GM12878 (cell line): ENCODE measurements at regions not wholly inside any gene's neighbourhood (a gene's known extent, or its start where the extent isn't known, plus 50 kb on each side); places are given as distances from the start of the nearest gene placed in this dataset.

Source experiments
- ATAC-seq: fragments of 200-7000 bp; cut with Tn5 transposase; 3 replicates; pipeline ENCODE4 v1.9.1; 2020; ENCODE audit warnings: mild to moderate bottlenecking, moderate library complexity
- BruUV-seq: library from RNA; stranded (reverse); fragments of 400-500 nt; replicated peaks from 2 replicates; lab custom pipeline; 2021; lab: Mats Ljungman, UMichigan
- CTCF ChIA-PET: fragments of 300-600 bp; sonication (Branson Sonifier 250); formaldehyde crosslinking; extraction: SDS; loops from one replicate; lab custom pipeline; 2021; ENCODE audit warnings: inconsistent platforms; lab: Yijun Ruan, JAX
- POLR2A ChIA-PET: fragments of 350-600 bp; formaldehyde crosslinking; extraction: SDS; loops from one replicate; lab custom pipeline; 2021; ENCODE audit warnings: inconsistent platforms; lab: Charles Lee
- RAD21 ChIA-PET: fragments of 300-600 bp; sonication (Branson Sonifier 250); formaldehyde crosslinking; loops from one replicate; lab custom pipeline; 2023; ENCODE audit warnings: antibody characterized with exemption; ENCODE audit not compliant: unreplicated experiment; lab: Charles Lee
- SMC1A ChIA-PET: fragments of 300-600 bp; sonication (Branson Sonifier 250); formaldehyde crosslinking; loops from one replicate; lab custom pipeline; 2023; ENCODE audit not compliant: unreplicated experiment, uncharacterized antibody; lab: Charles Lee
- DNase-seq: peaks from one replicate; pipeline ENCODE4 v3.0.0-alpha.2; 2011; ENCODE audit warnings: low read depth, low spot score
- FAIRE-seq: peaks from 3 replicates; lab custom pipeline; 2011; peaks lifted over from hg19 to GRCh38; lab: Jason Lieb, UNC
- H2AFZ ChIP-seq: 2 replicates; pipeline ENCODE4 v1.6.0; 2011; ENCODE audit warnings: low read depth, low read length, control low read depth; ENCODE audit not compliant: control insufficient read depth
- H3K27ac ChIP-seq: 2 replicates; pipeline ENCODE4 v1.5.1; 2011; ENCODE audit warnings: control low read depth; ENCODE audit not compliant: control insufficient read depth, insufficient read depth
- H3K27me3 ChIP-seq, 2 experiments: replicated peaks in 1 of 2; 2 replicates each; pipeline versions ENCODE4 v1.6.0 to v1.6.1; 2011; ENCODE audit warnings: low read length in 1 of 2; ENCODE audit not compliant: control insufficient read depth in 2 of 2, insufficient read depth in 2 of 2
- H3K36me3 ChIP-seq, 2 experiments: 2 replicates each; pipeline ENCODE4 v1.5.1; 2011; ENCODE audit warnings: low read length in 1 of 2; ENCODE audit not compliant: control insufficient read depth in 2 of 2, insufficient read depth in 2 of 2
- H3K4me1 ChIP-seq: 2 replicates; pipeline ENCODE4 v1.6.1; 2011; ENCODE audit warnings: mild to moderate bottlenecking, low read length, moderate library complexity, mixed read lengths; ENCODE audit not compliant: control insufficient read depth, insufficient read depth
- H3K4me2 ChIP-seq: 2 replicates; pipeline ENCODE4 v1.6.0; 2011; ENCODE audit warnings: control low read depth; ENCODE audit not compliant: control insufficient read depth, insufficient read depth
- H3K4me3 ChIP-seq: fragments of 200-600 bp; sonication (generic); 2 replicates; pipeline ENCODE4 v1.5.1; 2016
- H3K79me2 ChIP-seq: 2 replicates; pipeline ENCODE4 v1.6.0; 2011; ENCODE audit warnings: low read length; ENCODE audit not compliant: control insufficient read depth, insufficient read depth
- H3K9ac ChIP-seq: 2 replicates; pipeline ENCODE4 v1.8.0; 2011; ENCODE audit warnings: low read length, control low read depth, mixed read lengths; ENCODE audit not compliant: control insufficient read depth, insufficient read depth
- H3K9me3 ChIP-seq: replicated peaks from 3 replicates; pipeline ENCODE4 v1.5.1; 2011; ENCODE audit warnings: mild to moderate bottlenecking, low read length; ENCODE audit not compliant: control insufficient read depth, insufficient read depth
- H4K20me1 ChIP-seq: 2 replicates; pipeline ENCODE4 v1.6.0; 2011; ENCODE audit not compliant: control insufficient read depth, insufficient read depth
- BRCA1 ChIP-seq: IDR thresholded peaks from 2 replicates; pipeline ENCODE4 v1.6.1; 2011; ENCODE audit warnings: low read depth, low read length, improper control_type of control experiment
- FOS ChIP-seq: IDR thresholded peaks from 3 replicates; pipeline ENCODE4 v1.6.1; 2011; ENCODE audit warnings: borderline replicate concordance; ENCODE audit not compliant: insufficient read length; ENCODE audit errors: extremely low read depth
- HDAC2 ChIP-seq: fragments of 200-600 bp; sonication (generic); IDR thresholded peaks from 2 replicates; pipeline ENCODE4 v1.6.1; 2017
- RB1 ChIP-seq: fragments of 450-650 bp; formaldehyde crosslinking; IDR thresholded peaks from 2 replicates; pipeline ENCODE4 v1.6.1; 2017; ENCODE audit warnings: mild to moderate bottlenecking, borderline replicate concordance
- RCOR1 ChIP-seq: conservative IDR thresholded peaks from 2 replicates; pipeline ENCODE4 v1.6.1; 2012; ENCODE audit warnings: low read depth, low read length, improper control_type of control experiment
- SMAD1 ChIP-seq: fragments of 450-650 bp; IDR thresholded peaks from 2 replicates; pipeline ENCODE4 v1.6.1; 2018; ENCODE audit warnings: mild to moderate bottlenecking, low read depth; ENCODE audit not compliant: partially characterized antibody
- SPI1 ChIP-seq: IDR thresholded peaks from 2 replicates; pipeline ENCODE4 v1.6.1; 2011; ENCODE audit warnings: low read depth, mild to moderate bottlenecking, low read length, moderate library complexity, borderline replicate concordance; ENCODE audit not compliant: insufficient read depth
- TCF7 ChIP-seq: IDR thresholded peaks from 2 replicates; pipeline ENCODE4 v1.6.1; 2014; ENCODE audit warnings: antibody characterized with exemption, borderline replicate concordance
- ZNF207 ChIP-seq: fragments of 450-650 bp; IDR thresholded peaks from 2 replicates; pipeline ENCODE4 v1.6.1; 2014; ENCODE audit warnings: antibody characterized with exemption, mild to moderate bottlenecking, borderline replicate concordance
- ZNF274 ChIP-seq: IDR thresholded peaks from one replicate; pipeline ENCODE4 v1.8.0; 2011; ENCODE audit not compliant: insufficient read length, insufficient read depth
- ZNF687 ChIP-seq: fragments of 450-650 bp; IDR thresholded peaks from 2 replicates; pipeline ENCODE4 v1.6.1; 2017; ENCODE audit warnings: mild to moderate bottlenecking, moderate library complexity
- WGBS: methylation state at CpG from one replicate; pipeline ENCODE4 v1.1.6; 2016; ENCODE audit warnings: low lambda C conversion rate; ENCODE audit not compliant: insufficient replicate concordance, insufficient coverage; ENCODE audit errors: missing lambda C conversion rate; 5-methylcytosine and 5-hydroxymethylcytosine counted together
- in situ Hi-C: fragments of 300-500 bp; cut with MboI; formaldehyde crosslinking; loops from 9 replicates; pipeline ENCODE4 v1.14.3; 2018; ENCODE audit warnings: mixed read lengths
- intact Hi-C: fragments of 100-400 bp; cut with micrococcal nuclease; formaldehyde crosslinking; loops from one replicate; pipeline ENCODE4 v1.14.2; 2022; ENCODE audit not compliant: unreplicated experiment
- TF ChIP-seq, protein P1 (sequence below): fragments of 450-650 bp; IDR thresholded peaks from 2 replicates; pipeline ENCODE4 v1.6.1; 2017; ENCODE audit warnings: mild to moderate bottlenecking

- 19% methylated on average over 4 of the region's 5 CpGs for WGBS
- Histone ChIP-seq H3K79me2 (no peaks in the 10 kb centered on the region), H3K4me2 (no peak overlapping the region), H3K27me3 (no peaks in the 10 kb centered on the region), H4K20me1 (no peaks in the 10 kb centered on the region), H2AFZ (no peak overlapping the region), H3K4me1 (no peaks in the 10 kb centered on the region), H3K4me3 (no peak overlapping the region), H3K36me3 (no peaks in the 10 kb centered on the region), H3K9me3 (no peaks in the 10 kb centered on the region; the same call in 2 of the 3 replicates), H3K9ac (no peak overlapping the region), H3K27ac (no peak overlapping the region)
- ChIA-PET CTCF (interaction anchor here (1.0 kb wide), 1 partner anchor 42 kb away, joined by 4 read pairs; no protein-coding TSS in a partner anchor), SMC1A (no interaction called here), POLR2A (no interaction called here), RAD21 (no interaction called here)
- no TSS peak for BruUV-seq
- no peak for TF ChIP-seq TCF7
- no peak for TF ChIP-seq SMAD1
- TF ChIP-seq ZNF274: no peak
- TF ChIP-seq HDAC2: no peak
- TF ChIP-seq, protein P1, sequence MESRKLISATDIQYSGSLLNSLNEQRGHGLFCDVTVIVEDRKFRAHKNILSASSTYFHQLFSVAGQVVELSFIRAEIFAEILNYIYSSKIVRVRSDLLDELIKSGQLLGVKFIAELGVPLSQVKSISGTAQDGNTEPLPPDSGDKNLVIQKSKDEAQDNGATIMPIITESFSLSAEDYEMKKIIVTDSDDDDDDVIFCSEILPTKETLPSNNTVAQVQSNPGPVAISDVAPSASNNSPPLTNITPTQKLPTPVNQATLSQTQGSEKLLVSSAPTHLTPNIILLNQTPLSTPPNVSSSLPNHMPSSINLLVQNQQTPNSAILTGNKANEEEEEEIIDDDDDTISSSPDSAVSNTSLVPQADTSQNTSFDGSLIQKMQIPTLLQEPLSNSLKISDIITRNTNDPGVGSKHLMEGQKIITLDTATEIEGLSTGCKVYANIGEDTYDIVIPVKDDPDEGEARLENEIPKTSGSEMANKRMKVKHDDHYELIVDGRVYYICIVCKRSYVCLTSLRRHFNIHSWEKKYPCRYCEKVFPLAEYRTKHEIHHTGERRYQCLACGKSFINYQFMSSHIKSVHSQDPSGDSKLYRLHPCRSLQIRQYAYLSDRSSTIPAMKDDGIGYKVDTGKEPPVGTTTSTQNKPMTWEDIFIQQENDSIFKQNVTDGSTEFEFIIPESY: no peak
- TF ChIP-seq RB1: no peak
- no peak for TF ChIP-seq RCOR1
- TF ChIP-seq ZNF687: no peak
- no peak for TF ChIP-seq FOS
- TF ChIP-seq BRCA1: no peak
- no peak for TF ChIP-seq ZNF207
- TF ChIP-seq SPI1: no peak
- DNase-seq (no peak), ATAC-seq (no peak), FAIRE-seq (no peak)
- intact Hi-C loops (no loop called here), in situ Hi-C loops (no loop called here)
Observed at GRCh38 chr10:130611239-130611638, 475.0 kb downstream of the GLRX3 start.
